IMR-90 (cell line): ENCODE measurements at regions not wholly inside any gene's neighbourhood (a gene's known extent, or its start where the extent isn't known, plus 50 kb on each side); places are given as distances from the start of the nearest gene placed in this dataset.

ENCODE experiments used
- ATAC-seq: fragments of 200-7000 bp; cut with Tn5 transposase; 2 replicates; pipeline ENCODE4 v1.9.1; 2020; ENCODE audit warnings: low read depth, mild to moderate bottlenecking, moderate library complexity
- BruUV-seq: library from RNA; stranded (reverse); fragments of 400-500 nt; replicated peaks from 2 replicates; lab custom pipeline; 2021; lab: Mats Ljungman, UMichigan
- CTCF ChIA-PET: fragments of 300-600 bp; formaldehyde crosslinking; extraction: SDS; loops from one replicate; lab custom pipeline; 2021; ENCODE audit warnings: antibody characterized with exemption; lab: Yijun Ruan, JAX
- POLR2A ChIA-PET: fragments of 300-600 bp; sonication (Branson Sonifier 250); formaldehyde crosslinking; loops from one replicate; lab custom pipeline; 2022; ENCODE audit warnings: antibody characterized with exemption; ENCODE audit not compliant: unreplicated experiment; lab: Charles Lee
- DNase-seq: peaks from one replicate; pipeline ENCODE4 v3.0.0; 2013
- H2AFZ ChIP-seq: replicated peaks from 2 replicates; pipeline ENCODE3; 2013; ENCODE audit warnings: low read length, mild to moderate bottlenecking; ENCODE audit not compliant: poor library complexity
- H2AK5ac ChIP-seq: 2 replicates; pipeline ENCODE4 v1.6.1; 2013; ENCODE audit warnings: low read depth, low read length, inconsistent platforms
- H2AK9ac ChIP-seq: replicated peaks from 2 replicates; pipeline ENCODE3; 2013; ENCODE audit warnings: mild to moderate bottlenecking, low read depth, low read length, moderate library complexity; ENCODE audit not compliant: poor library complexity
- H2BK120ac ChIP-seq: 2 replicates; pipeline ENCODE4 v1.6.1; 2013; ENCODE audit warnings: low read depth, low read length, inconsistent platforms
- H2BK15ac ChIP-seq: 3 replicates; pipeline ENCODE4 v1.6.1; 2013; ENCODE audit warnings: low read depth, low read length, inconsistent platforms
- H2BK20ac ChIP-seq: 2 replicates; pipeline ENCODE4 v1.6.1; 2013; ENCODE audit warnings: low read depth, mild to moderate bottlenecking, inconsistent platforms, low read length, moderate library complexity
- H2BK5ac ChIP-seq: 2 replicates; pipeline ENCODE4 v1.6.1; 2013; ENCODE audit warnings: mild to moderate bottlenecking, low read depth, low read length, inconsistent platforms; ENCODE audit not compliant: poor library complexity, severe bottlenecking
- H3K14ac ChIP-seq: replicated peaks from 2 replicates; pipeline ENCODE4 v1.6.1; 2013; ENCODE audit warnings: low read depth, low read length, inconsistent platforms
- H3K18ac ChIP-seq: 2 replicates; pipeline ENCODE4 v1.6.1; 2013; ENCODE audit warnings: low read depth, low read length, control low read depth
- H3K23ac ChIP-seq: 2 replicates; pipeline ENCODE4 v1.6.1; 2013; ENCODE audit warnings: low read depth, low read length, inconsistent platforms
- H3K27ac ChIP-seq: 2 replicates; pipeline ENCODE4 v1.5.1; 2013; ENCODE audit warnings: mild to moderate bottlenecking, control low read depth, low read length; ENCODE audit not compliant: insufficient read depth
- H3K27me3 ChIP-seq: 2 replicates; pipeline ENCODE4 v1.6.1; 2013; ENCODE audit warnings: low read length; ENCODE audit not compliant: control insufficient read depth, insufficient read depth
- H3K36me3 ChIP-seq: 2 replicates; pipeline ENCODE4 v1.6.1; 2013; ENCODE audit warnings: low read length, mixed read lengths; ENCODE audit not compliant: control insufficient read depth, insufficient read depth
- H3K4ac ChIP-seq: 2 replicates; pipeline ENCODE4 v1.6.1; 2013; ENCODE audit warnings: low read depth, low read length, inconsistent platforms
- H3K4me1 ChIP-seq: 2 replicates; pipeline ENCODE4 v1.6.1; 2013; ENCODE audit warnings: low read length, mixed read lengths; ENCODE audit not compliant: control insufficient read depth, insufficient read depth
- H3K4me2 ChIP-seq: 2 replicates; pipeline ENCODE4 v1.6.1; 2013; ENCODE audit warnings: low read depth, mild to moderate bottlenecking, control low read depth, low read length, moderate library complexity
- H3K4me3 ChIP-seq: 2 replicates; pipeline ENCODE4 v1.5.1; 2013; ENCODE audit warnings: low read depth, mild to moderate bottlenecking, control low read depth, low read length, moderate library complexity; ENCODE audit not compliant: insufficient read depth
- H3K56ac ChIP-seq: 2 replicates; pipeline ENCODE4 v1.6.1; 2013; ENCODE audit warnings: low read length, inconsistent platforms; ENCODE audit not compliant: insufficient read depth; ENCODE audit errors: extremely low read depth
- H3K79me1 ChIP-seq, 2 experiments: 2 replicates each; pipeline ENCODE4 v1.6.1; 2013; ENCODE audit warnings: low read length in 2 of 2, inconsistent platforms in 1 of 2, low read depth in 1 of 2
- H3K9ac ChIP-seq: 2 replicates; pipeline ENCODE4 v1.6.1; 2013; ENCODE audit warnings: low read depth, low read length, control low read depth
- H3K9me1 ChIP-seq: 2 replicates; pipeline ENCODE4 v1.6.1; 2013; ENCODE audit warnings: low read length, inconsistent platforms; ENCODE audit not compliant: insufficient read depth
- H3K9me3 ChIP-seq: 2 replicates; pipeline ENCODE4 v1.6.1; 2013; ENCODE audit warnings: low read length; ENCODE audit not compliant: control insufficient read depth, insufficient read depth
- H4K20me1 ChIP-seq: 2 replicates; pipeline ENCODE4 v1.6.1; 2013; ENCODE audit warnings: low read length, inconsistent platforms; ENCODE audit not compliant: insufficient read depth
- H4K5ac ChIP-seq: 2 replicates; pipeline ENCODE4 v1.6.1; 2013; ENCODE audit warnings: mild to moderate bottlenecking, low read depth, low read length, control low read depth
- H4K8ac ChIP-seq, 2 experiments: 2 replicates each; pipeline ENCODE4 v1.6.1; 2013; ENCODE audit warnings: low read depth in 2 of 2, low read length in 2 of 2, control low read depth in 1 of 2, inconsistent platforms in 1 of 2
- H4K91ac ChIP-seq: 2 replicates; pipeline ENCODE4 v1.6.1; 2013; ENCODE audit warnings: low read depth, low read length, inconsistent platforms; ENCODE audit not compliant: insufficient read depth
- BHLHE40 ChIP-seq: fragments of 150-350 bp; IDR thresholded peaks from 2 replicates; pipeline ENCODE4 v1.6.1; 2016; ENCODE audit warnings: mild to moderate bottlenecking, low read depth, low read length
- CEBPB ChIP-seq: IDR thresholded peaks from 2 replicates; pipeline ENCODE4 v1.6.1; 2012; ENCODE audit warnings: low read depth, low read length, improper control_type of control experiment
- CHD1 ChIP-seq: IDR thresholded peaks from 2 replicates; pipeline ENCODE4 v1.6.1; 2012; ENCODE audit warnings: low read depth, low read length, improper control_type of control experiment
- CTCF ChIP-seq: conservative IDR thresholded peaks from 2 replicates; pipeline ENCODE4 v1.5.1; 2012; ENCODE audit warnings: mild to moderate bottlenecking, low read depth, low read length, improper control_type of control experiment
- MAFK ChIP-seq: IDR thresholded peaks from 2 replicates; pipeline ENCODE4 v1.6.1; 2012; ENCODE audit warnings: low read depth, low read length, improper control_type of control experiment
- NFE2L2 ChIP-seq: fragments of 150-350 bp; IDR thresholded peaks from 2 replicates; pipeline ENCODE4 v1.6.1; 2016; ENCODE audit warnings: low read depth, mild to moderate bottlenecking, low read length
- POLR2A ChIP-seq: IDR thresholded peaks from 2 replicates; pipeline ENCODE4 v1.6.1; 2012; ENCODE audit warnings: mild to moderate bottlenecking, low read depth, low read length
- RFX5 ChIP-seq: IDR thresholded peaks from 2 replicates; pipeline ENCODE4 v1.8.0; 2012; ENCODE audit warnings: low read depth, mild to moderate bottlenecking, low read length, moderate library complexity
- USF2 ChIP-seq: fragments of 150-350 bp; IDR thresholded peaks from 2 replicates; pipeline ENCODE4 v1.6.1; 2017; ENCODE audit warnings: mild to moderate bottlenecking, antibody characterized with exemption, low read length, low read depth
- WGBS, 2 experiments: methylation state at CpG; one replicate each; pipeline versions ENCODE4 v1.1.5 to v1.1.7; 2013; ENCODE audit warnings: missing lambda C conversion rate in 2 of 2; ENCODE audit not compliant: insufficient read length in 1 of 2; ENCODE audit errors: extremely low coverage in 2 of 2; 5-methylcytosine and 5-hydroxymethylcytosine counted together
- dilution Hi-C: fragments of 300-500 bp; cut with HindIII; formaldehyde crosslinking; loops from one replicate; pipeline ENCODE4 v1.14.3; 2018; ENCODE audit warnings: low sequenced_read_pairs; ENCODE audit not compliant: unreplicated experiment
- in situ Hi-C: fragments of 300-500 bp; cut with MboI; formaldehyde crosslinking; loops from 3 replicates; pipeline ENCODE4 v1.14.3; 2019; ENCODE audit warnings: low sequenced_read_pairs, inconsistent platforms, mixed read lengths
- intact Hi-C: fragments of 100-400 bp; cut with micrococcal nuclease; formaldehyde crosslinking; loops from 2 replicates; pipeline ENCODE4 v1.10.0; 2022

- H4K20me1 ChIP-seq: no peaks in the 10 kb centered on the region
- ChIA-PET POLR2A (no interaction called here), CTCF (no interaction called here)
- peaks cover 5% of the 10 kb centered on the region; the same call in 1 of the 2 replicates for H3K9me3 ChIP-seq
- H2BK15ac ChIP-seq: no peak overlapping the region
- H3K27me3 ChIP-seq: no peaks in the 10 kb centered on the region
- H2AFZ ChIP-seq: no peak overlapping the region
- in situ Hi-C loops: no loop called here
- no peak overlapping the region for H3K4me2 ChIP-seq
- H3K36me3 ChIP-seq: no peaks in the 10 kb centered on the region
- no TSS peak for BruUV-seq
- H3K23ac ChIP-seq: no peak overlapping the region
- H3K18ac ChIP-seq: no peak overlapping the region
- H2AK5ac ChIP-seq: no peak overlapping the region
- no peak overlapping the region for H2BK120ac ChIP-seq
- no peaks in the 10 kb centered on the region for H3K79me1 ChIP-seq
- intact Hi-C loops: no loop called here
- no peak overlapping the region for H4K5ac ChIP-seq
- no peak for ATAC-seq
- no peak overlapping the region for H2BK20ac ChIP-seq
- no peak overlapping the region for H4K91ac ChIP-seq
- no peak overlapping the region for H2AK9ac ChIP-seq
- no peak overlapping the region for H2BK5ac ChIP-seq
- H3K14ac ChIP-seq: no peak overlapping the region
- no peak for TF ChIP-seq MAFK
- no peak for TF ChIP-seq CEBPB
- no peak for TF ChIP-seq CHD1
- no peak for TF ChIP-seq BHLHE40
- no peak for TF ChIP-seq POLR2A
- TF ChIP-seq RFX5: no peak
- no peak for TF ChIP-seq NFE2L2
- no peak for TF ChIP-seq CTCF
- TF ChIP-seq USF2: no peak
- H3K4ac ChIP-seq: no peak overlapping the region
- WGBS, 2 experiments: no CpG with 5 or more reads among the region's 2 CpGs
- H3K4me1 ChIP-seq: no peaks in the 10 kb centered on the region
- H4K8ac ChIP-seq: no peak overlapping the region
- no peak overlapping the region for H3K27ac ChIP-seq
- no peaks in the 10 kb centered on the region for H3K9me1 ChIP-seq
- no peak for DNase-seq
- H3K9ac ChIP-seq: no peak overlapping the region
- H3K4me3 ChIP-seq: no peak overlapping the region
- dilution Hi-C loops: no loop called here
- no peak overlapping the region for H3K56ac ChIP-seq
These were observed 138.2 kb upstream of the AADAT start for GRCh38 chr4:170227928-170228327.
